Ovary (tissue), 7 donors: ENCODE measurements at regions not wholly inside any gene's neighbourhood (a gene's known extent, or its start where the extent isn't known, plus 50 kb on each side); places are given as distances from the start of the nearest gene placed in this dataset.

ENCODE experiments used
- DNase-seq, 5 donors: peaks; one replicate each; pipeline ENCODE4 v3.0.0-alpha.2; 2019 to 2020
- H3K27ac ChIP-seq, 2 donors: fragments of 200-600 bp; one replicate each; pipeline versions ENCODE4 v1.5.1 to v1.8.0; 2019 to 2022
- H3K27me3 ChIP-seq: fragments of 200-600 bp; one replicate; pipeline ENCODE4 v1.8.0; 2022
- H3K36me3 ChIP-seq: fragments of 200-600 bp; sonication (generic); one replicate; pipeline ENCODE4 v1.5.1; 2019
- H3K4me1 ChIP-seq: one replicate; pipeline ENCODE4 v1.8.1; 2013; ENCODE audit warnings: mild to moderate bottlenecking, moderate library complexity; ENCODE audit not compliant: insufficient read depth
- H3K4me3 ChIP-seq: fragments of 200-600 bp; sonication (generic); one replicate; pipeline ENCODE4 v1.5.1; 2017
- H3K9me3 ChIP-seq, 2 donors: fragments of 200-600 bp in 1 of 2; sonication (generic) in 1 of 2; one replicate each; pipeline versions ENCODE4 v1.5.1 to v1.8.1; 2013 to 2019; ENCODE audit warnings: mild to moderate bottlenecking in 1 of 2, moderate library complexity in 1 of 2
- EP300 ChIP-seq: sonication (generic); formaldehyde crosslinking; IDR thresholded peaks from one replicate; pipeline ENCODE4 v1.6.1; 2017; ENCODE audit warnings: antibody characterized with exemption
- POLR2A ChIP-seq: fragments of 450-650 bp; IDR thresholded peaks from one replicate; pipeline ENCODE4 v1.6.1; 2017; ENCODE audit warnings: antibody characterized with exemption, mild to moderate bottlenecking, moderate library complexity
- WGBS, 3 donors: extraction: QIAGEN DNeasy Blood & Tissue Kit in 1 of 3; methylation state at CpG; one replicate each; pipeline versions ENCODE4 v1.1.5 to v1.1.7; 2013 to 2017; 5-methylcytosine and 5-hydroxymethylcytosine counted together
- intact Hi-C, 4 donors: fragments of 100-400 bp; cut with DNase I; formaldehyde crosslinking; loops; one replicate each; pipeline versions ENCODE4 v1.11.0 to v1.15.1; 2022 to 2023
- TF ChIP-seq, protein P1 (sequence below), 3 donors: fragments of 450-650 bp in 2 of 3; fragments of 200-600 bp in 1 of 3; IDR thresholded peaks; one replicate each; pipeline versions ENCODE4 v1.5.1 to v1.8.0; 2016 to 2022; ENCODE audit warnings: antibody characterized with exemption in 3 of 3, mild to moderate bottlenecking in 1 of 3
- donor health status: DM: no; HTN: no; CAD: no; lungs with moderate emphysema.
- donor health status: DM: no; HTN: no; CAD: no.
- donor health status: Bipolar disorder and iron deficiency.
- donor health status: DM: no; HTN: no; CAD: no.
- donor health status: DM: yes; HTN: yes; CAD: no.

DNA sequence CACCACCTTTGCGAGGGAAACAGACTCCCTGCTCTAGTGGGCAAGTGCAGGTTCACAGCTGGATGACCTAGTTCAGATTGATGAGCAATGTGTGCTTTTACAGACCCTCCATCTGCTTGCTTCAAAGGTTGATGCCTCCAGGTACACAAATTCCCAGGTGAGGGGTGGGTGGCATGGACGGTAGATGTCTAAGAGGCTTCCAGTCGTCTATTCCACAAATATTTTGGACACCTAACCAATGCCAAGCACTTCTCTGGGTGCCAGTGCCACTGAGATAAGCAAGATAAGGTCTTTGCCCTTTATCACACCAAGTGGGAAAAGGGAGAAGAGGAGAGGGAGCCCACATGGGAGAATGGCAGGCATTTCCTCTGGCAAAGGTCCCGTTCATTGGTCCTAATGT, 316.6 kb upstream of the CDH5 start:
- H3K4me3 ChIP-seq, result no peak overlapping the region
- no peak for DNase-seq
- WGBS, 3 donors, result 90 to 92% (median 91%) methylated on average over 4 of the region's 4 CpGs
- H3K36me3 ChIP-seq, result no peaks in the 10 kb centered on the region
- TF ChIP-seq POLR2A (no peak), EP300 (no peak)
- TF ChIP-seq, protein P1, sequence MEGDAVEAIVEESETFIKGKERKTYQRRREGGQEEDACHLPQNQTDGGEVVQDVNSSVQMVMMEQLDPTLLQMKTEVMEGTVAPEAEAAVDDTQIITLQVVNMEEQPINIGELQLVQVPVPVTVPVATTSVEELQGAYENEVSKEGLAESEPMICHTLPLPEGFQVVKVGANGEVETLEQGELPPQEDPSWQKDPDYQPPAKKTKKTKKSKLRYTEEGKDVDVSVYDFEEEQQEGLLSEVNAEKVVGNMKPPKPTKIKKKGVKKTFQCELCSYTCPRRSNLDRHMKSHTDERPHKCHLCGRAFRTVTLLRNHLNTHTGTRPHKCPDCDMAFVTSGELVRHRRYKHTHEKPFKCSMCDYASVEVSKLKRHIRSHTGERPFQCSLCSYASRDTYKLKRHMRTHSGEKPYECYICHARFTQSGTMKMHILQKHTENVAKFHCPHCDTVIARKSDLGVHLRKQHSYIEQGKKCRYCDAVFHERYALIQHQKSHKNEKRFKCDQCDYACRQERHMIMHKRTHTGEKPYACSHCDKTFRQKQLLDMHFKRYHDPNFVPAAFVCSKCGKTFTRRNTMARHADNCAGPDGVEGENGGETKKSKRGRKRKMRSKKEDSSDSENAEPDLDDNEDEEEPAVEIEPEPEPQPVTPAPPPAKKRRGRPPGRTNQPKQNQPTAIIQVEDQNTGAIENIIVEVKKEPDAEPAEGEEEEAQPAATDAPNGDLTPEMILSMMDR (IDR thresholded peaks at IDR 0.05), result no peak
- H3K4me1 ChIP-seq, result peaks cover 5% of the 10 kb centered on the region
- intact Hi-C loops, result no loop called here
- H3K27me3 ChIP-seq, result no peaks in the 10 kb centered on the region
- H3K27ac ChIP-seq, result no peak overlapping the region
- H3K9me3 ChIP-seq, result no peaks in the 10 kb centered on the region

DNA sequence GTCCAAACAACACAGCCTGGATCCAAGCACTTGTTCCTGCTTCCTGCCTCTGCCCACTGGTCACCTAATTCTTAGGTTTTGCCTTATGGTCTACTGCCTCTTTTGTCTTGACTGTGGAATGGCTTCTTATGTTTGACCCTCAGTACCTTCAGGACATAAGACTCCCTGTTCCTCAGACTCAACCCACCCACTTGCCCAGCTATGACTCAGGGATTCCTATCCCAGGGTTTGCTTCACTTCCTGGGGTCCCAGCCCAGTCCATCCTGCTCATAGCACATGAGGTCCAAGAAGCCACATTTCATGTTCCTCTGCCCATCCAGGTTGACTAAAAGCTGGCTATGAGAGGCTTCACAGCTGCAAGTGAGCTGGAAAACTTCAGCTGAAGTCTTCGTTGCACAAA, 320.9 kb upstream of the CDH5 start:
- TF ChIP-seq, protein P1 (IDR thresholded peaks at IDR 0.05), result no peak
- no peak for TF ChIP-seq POLR2A
- TF ChIP-seq EP300, result no peak
- Histone ChIP-seq H3K4me3 (no peak overlapping the region), H3K27me3 (no peaks in the 10 kb centered on the region), H3K27ac (no peak overlapping the region), H3K36me3 (no peaks in the 10 kb centered on the region), H3K9me3 (no peaks in the 10 kb centered on the region), H3K4me1 (no peaks in the 10 kb centered on the region)
- DNase-seq, result no peak
- intact Hi-C loops, result loop anchor here in 1 of 4 donors (1.0 kb wide), 1 partner anchor 34 kb away; no protein-coding TSS in a partner anchor
- WGBS, 3 donors, result 90 to 92% (median 90%) methylated on average over 1 of the region's 1 CpG

DNA sequence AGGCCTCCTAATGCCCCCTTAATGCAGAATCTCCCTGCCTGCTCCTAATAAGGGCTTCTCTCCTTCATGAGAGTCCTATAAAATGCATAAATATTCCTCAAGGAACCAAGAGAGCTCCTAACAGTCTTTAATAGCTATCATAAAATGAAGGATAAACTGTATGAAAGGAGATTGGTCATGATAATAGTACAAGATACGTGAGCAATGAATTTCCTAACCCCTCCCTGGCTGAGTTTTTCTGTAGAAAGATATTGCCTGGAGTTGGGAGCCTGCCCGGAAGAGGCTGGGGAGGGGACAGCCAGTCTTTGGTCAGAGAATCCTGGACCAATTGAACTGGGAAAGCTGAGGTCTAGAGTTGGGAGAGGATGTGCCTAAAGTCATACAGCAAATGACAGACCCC, 321.9 kb upstream of the CDH5 start:
- TF ChIP-seq, protein P1 (IDR thresholded peaks at IDR 0.05), result no peak
- TF ChIP-seq POLR2A (no peak), EP300 (no peak)
- H3K36me3 ChIP-seq, result no peaks in the 10 kb centered on the region
- no peak overlapping the region for H3K27ac ChIP-seq
- WGBS, 3 donors, result 53 to 79% (median 74%) methylated on average over 2 of the region's 2 CpGs
- no peaks in the 10 kb centered on the region for H3K4me1 ChIP-seq
- intact Hi-C loops, result no loop called here
- H3K9me3 ChIP-seq, result no peaks in the 10 kb centered on the region
- H3K27me3 ChIP-seq, result no peaks in the 10 kb centered on the region
- no peak for DNase-seq
- no peak overlapping the region for H3K4me3 ChIP-seq

DNA sequence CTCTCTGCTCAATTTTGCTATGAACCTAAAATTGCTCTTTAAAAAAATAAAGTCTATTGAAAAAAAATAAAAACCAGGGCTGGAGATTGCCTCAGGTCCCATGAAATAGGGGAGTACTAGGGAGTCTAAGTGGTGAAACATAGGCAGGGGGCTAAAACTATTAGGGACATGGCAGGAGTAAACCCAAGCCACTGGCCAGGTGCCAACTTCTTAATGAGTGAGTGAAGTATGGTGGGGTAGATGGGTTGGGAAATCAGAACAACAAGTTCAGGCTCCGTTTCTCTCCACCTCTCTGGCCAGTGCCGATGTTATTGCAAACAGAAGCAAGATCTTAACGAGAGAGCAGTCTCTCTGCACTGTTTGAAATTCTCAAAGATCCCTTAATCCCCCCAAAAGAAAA, 322.4 kb upstream of the CDH5 start:
- intact Hi-C loops, result no loop called here
- Histone ChIP-seq H3K4me3 (no peak overlapping the region), H3K27me3 (no peaks in the 10 kb centered on the region), H3K4me1 (no peaks in the 10 kb centered on the region), H3K27ac (no peak overlapping the region), H3K9me3 (no peaks in the 10 kb centered on the region), H3K36me3 (no peaks in the 10 kb centered on the region)
- no peak for DNase-seq
- TF ChIP-seq POLR2A (no peak), EP300 (no peak)
- TF ChIP-seq, protein P1 (IDR thresholded peaks at IDR 0.05), result no peak
- WGBS, 3 donors, result 63 to 87% (median 83%) methylated on average over 3 of the region's 3 CpGs

DNA sequence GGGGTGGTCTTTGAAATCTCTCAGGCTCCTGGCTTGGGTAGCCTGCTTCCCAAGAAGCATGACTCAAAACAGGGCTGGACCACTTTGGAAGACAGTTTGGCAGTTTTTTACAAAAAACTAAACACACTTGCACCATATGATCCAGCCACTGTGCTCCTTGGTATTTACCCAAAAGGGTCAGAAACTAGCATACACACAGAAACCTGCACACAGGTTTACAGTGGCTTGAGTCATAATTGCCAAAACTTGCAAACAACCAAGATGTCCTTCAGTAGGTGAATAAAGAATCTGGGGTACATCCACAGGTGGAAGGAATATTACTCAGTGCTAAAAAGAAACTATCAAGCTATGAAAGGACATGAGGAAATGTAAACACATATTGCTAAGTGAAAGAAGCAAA, 323.2 kb upstream of the CDH5 start:
- intact Hi-C loops, result no loop called here

More for the DNA sequence above, 323.2 kb upstream of the CDH5 start:
- DNase-seq, result no peak
- H3K4me3 ChIP-seq, result no peak overlapping the region
- no peak overlapping the region for H3K27ac ChIP-seq
- no peaks in the 10 kb centered on the region for H3K27me3 ChIP-seq
- TF ChIP-seq EP300, result no peak
- no peak for TF ChIP-seq POLR2A
- TF ChIP-seq, protein P1 (IDR thresholded peaks at IDR 0.05), result no peak
- no peaks in the 10 kb centered on the region for H3K9me3 ChIP-seq
- H3K4me1 ChIP-seq, result no peaks in the 10 kb centered on the region
- H3K36me3 ChIP-seq, result no peaks in the 10 kb centered on the region
